ENCODE measurements at regions not wholly inside any gene's neighbourhood (a gene's known extent, or its start where the extent isn't known, plus 50 kb on each side); places are given as distances from the start of the nearest gene placed in this dataset.

DNA sequence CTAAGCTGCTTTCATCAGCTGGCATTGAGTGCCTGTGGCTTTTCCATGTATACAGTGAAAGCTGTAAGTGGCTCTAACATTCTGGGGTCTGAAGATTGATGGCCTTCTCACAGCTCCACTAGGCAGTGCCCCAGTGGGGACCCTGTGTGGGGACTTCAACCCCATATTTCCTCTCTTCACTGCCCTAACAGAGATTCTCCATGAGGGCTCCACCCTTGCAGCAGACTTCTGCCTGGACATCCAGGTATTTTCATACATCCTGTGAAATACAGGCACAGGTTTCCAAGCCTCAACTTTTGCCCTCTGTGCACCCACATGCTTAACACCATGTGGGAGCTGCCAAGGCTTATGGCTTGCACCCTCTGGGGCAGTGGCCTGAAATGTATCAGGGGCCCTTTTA is 188.2 kb upstream of the SYT4 start:
- TF ChIP-seq, protein P1, sequence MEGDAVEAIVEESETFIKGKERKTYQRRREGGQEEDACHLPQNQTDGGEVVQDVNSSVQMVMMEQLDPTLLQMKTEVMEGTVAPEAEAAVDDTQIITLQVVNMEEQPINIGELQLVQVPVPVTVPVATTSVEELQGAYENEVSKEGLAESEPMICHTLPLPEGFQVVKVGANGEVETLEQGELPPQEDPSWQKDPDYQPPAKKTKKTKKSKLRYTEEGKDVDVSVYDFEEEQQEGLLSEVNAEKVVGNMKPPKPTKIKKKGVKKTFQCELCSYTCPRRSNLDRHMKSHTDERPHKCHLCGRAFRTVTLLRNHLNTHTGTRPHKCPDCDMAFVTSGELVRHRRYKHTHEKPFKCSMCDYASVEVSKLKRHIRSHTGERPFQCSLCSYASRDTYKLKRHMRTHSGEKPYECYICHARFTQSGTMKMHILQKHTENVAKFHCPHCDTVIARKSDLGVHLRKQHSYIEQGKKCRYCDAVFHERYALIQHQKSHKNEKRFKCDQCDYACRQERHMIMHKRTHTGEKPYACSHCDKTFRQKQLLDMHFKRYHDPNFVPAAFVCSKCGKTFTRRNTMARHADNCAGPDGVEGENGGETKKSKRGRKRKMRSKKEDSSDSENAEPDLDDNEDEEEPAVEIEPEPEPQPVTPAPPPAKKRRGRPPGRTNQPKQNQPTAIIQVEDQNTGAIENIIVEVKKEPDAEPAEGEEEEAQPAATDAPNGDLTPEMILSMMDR (IDR thresholded peaks at IDR 0.05; ENCODE audit: insufficient read depth, low read length), result no peak
- H3K4me3 ChIP-seq (ENCODE audit: low read depth, low read length), result no peak overlapping the region
- no peak for DNase-seq (ENCODE audit: low read depth)

DNA sequence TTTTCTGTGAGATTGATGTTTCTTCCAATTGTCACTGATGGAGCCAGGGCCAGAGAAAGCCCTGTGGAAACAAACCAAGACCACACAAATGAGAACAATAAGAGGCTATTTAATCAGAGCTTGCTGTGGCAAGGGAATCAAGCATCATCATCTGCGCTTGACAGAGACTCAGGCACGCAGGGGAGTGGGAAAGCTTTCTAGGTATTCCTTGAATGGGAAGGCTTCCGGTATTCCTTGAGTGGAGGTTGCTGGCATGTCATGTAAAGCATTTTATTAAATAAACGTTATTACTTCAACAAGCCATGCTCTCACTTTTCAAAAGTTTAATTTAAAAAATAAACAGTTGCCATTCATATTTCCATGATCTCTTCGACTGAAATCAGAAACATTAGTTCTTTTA is 194.6 kb upstream of the SYT4 start:
- TF ChIP-seq, protein P1 (IDR thresholded peaks at IDR 0.05; ENCODE audit: insufficient read depth, low read length), result no peak
- H3K4me3 ChIP-seq (ENCODE audit: low read depth, low read length), result no peak overlapping the region
- no peak for DNase-seq (ENCODE audit: low read depth)

DNA sequence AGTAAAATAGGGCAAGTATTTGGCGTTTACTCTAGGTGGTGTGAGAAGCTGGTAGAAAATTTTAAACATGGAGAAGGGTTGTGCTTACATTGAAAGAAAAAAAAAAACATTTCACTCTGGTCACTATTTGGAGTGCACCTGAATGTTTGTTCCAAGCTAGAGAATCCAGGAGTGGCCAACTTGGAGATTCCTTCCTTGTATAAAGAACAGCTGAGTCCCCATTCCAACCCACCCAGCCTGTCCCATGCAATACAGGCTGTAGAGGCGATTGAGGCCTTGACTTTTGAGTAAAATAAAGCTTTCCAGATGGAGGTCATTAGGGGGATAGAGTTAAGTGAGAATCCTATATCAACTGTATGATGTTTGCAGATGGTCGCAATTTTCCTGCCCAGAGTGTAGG is 203.8 kb upstream of the SYT4 start:
- TF ChIP-seq, protein P1 (IDR thresholded peaks at IDR 0.05; ENCODE audit: insufficient read depth, low read length), result no peak
- no peak for DNase-seq (ENCODE audit: low read depth)
- H3K4me3 ChIP-seq (ENCODE audit: low read depth, low read length), result no peak overlapping the region

DNA sequence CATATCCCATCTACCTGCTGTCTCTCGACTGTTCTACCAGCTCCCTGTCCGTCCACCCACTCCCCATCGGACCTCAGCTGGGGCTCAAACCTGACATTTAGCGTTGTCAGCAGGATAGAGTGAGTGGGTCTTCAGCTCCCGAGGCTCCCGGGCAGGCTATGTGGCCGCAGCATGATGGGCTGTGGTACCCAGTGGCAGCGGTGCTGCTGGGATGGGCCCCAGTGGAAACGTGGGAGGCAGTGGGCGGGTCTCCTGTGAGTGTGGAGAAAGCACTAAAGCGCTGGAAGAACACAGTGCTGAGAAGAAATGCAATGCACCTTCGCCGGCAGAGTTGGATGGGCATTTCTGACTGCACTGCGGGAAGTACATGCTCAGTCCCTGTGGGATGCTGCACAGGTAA is 204.8 kb upstream of the SYT4 start:
- TF ChIP-seq, protein P1 (IDR thresholded peaks at IDR 0.05; ENCODE audit: insufficient read depth, low read length), result no peak
- no peak for DNase-seq (ENCODE audit: low read depth)
- H3K4me3 ChIP-seq (ENCODE audit: low read depth, low read length), result no peak overlapping the region

DNA sequence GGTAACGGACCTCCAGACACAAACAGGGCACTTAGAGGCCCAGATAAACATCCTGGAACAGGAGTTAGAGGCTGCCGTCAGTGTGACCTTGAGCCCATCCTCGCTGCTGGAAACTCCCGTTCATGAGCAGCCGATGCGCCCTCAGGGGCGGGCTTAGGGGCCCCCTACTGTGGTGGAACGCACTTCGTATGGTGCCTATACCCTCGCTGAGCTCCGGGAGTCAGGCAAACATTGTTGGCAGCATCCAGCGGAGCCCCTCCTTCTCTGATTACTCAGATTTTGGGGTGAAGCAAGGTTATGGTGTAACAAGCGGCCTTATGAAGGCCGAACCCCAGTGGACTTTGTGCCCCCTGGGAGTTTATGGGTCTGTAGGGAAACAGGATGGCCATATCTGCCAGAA is 205.3 kb upstream of the SYT4 start:
- no peak overlapping the region for H3K4me3 ChIP-seq (ENCODE audit: low read depth, low read length)
- TF ChIP-seq, protein P1 (IDR thresholded peaks at IDR 0.05; ENCODE audit: insufficient read depth, low read length), result no peak
- no peak for DNase-seq (ENCODE audit: low read depth)

DNA sequence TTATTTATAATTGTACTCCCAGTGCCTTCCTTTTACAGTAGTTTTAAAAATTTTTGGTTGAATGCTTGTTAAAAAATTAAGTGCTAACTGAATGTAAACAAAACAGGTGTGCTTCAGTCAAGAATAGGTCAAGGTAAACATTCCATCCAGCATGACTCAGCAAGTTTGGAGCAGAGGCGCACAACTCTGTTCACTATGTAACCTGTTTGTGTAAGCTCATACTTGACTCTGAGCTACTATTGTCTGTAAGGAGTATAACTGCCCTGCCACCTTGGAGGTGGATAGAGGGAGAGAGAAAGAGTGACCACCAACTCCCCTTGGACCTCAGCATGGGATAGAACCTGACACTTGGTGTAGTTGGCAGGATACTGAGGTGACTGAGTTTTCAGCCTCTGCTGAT is 207.4 kb upstream of the SYT4 start:
- TF ChIP-seq, protein P1 (IDR thresholded peaks at IDR 0.05; ENCODE audit: insufficient read depth, low read length), result no peak
- no peak for DNase-seq (ENCODE audit: low read depth)
- H3K4me3 ChIP-seq (ENCODE audit: low read depth, low read length), result no peak overlapping the region

DNA sequence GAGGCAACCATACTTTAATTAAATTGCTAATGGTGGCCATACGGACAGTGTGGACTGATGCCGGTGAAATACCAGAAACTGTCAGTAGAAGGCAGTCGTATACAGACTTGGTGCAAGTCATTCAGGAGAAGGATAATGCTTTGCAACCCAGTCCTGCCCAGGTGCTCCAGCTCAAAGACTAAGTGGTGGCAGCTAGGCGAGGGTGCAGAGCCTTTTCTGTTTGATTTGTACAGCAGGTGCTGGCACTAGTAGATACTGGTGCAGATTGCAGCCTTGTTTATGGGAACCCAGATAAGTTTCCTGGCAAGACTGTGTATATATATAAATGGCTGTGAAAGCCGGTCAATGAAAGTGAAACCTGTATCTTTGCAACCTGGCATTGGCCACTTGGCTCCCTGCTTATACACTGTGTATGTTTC is 208.3 kb upstream of the SYT4 start:
- no peak overlapping the region for H3K4me3 ChIP-seq (ENCODE audit: low read depth, low read length)
- TF ChIP-seq, protein P1 (IDR thresholded peaks at IDR 0.05; ENCODE audit: insufficient read depth, low read length), result no peak
- no peak for DNase-seq (ENCODE audit: low read depth)

Data from fibroblast of the aortic adventitia (primary cell).